HG03520 (cell line): ENCODE measurements at regions not wholly inside any gene's neighbourhood (a gene's known extent, or its start where the extent isn't known, plus 50 kb on each side); places are given as distances from the start of the nearest gene placed in this dataset.

Source experiments
- ATAC-seq: cut with Tn5 transposase; IDR thresholded peaks from one replicate; pipeline ENCODE4 v1.9.1; 2021; ENCODE audit warnings: mild to moderate bottlenecking, moderate library complexity; ENCODE audit not compliant: unreplicated experiment

DNA sequence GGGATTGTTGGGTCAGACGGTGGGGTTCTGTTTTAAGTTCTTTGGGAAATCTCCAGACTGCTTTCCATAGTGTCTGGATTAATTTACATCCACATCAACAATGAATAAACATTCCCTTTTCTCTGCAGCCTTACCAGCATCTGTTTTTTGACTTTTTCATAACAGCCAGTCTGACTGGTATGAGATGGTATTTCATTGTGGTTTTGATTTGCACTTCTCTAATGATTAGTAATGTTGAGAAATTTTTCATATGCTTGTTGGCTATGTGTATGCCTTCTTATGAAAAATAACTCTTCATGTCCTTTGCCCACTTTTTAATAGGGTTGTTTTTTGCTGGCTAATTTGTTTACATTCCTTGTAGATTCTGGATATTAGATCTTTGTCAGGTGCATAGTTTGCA, 140.8 kb upstream of the CNTN1 start:
- no peak for ATAC-seq

DNA sequence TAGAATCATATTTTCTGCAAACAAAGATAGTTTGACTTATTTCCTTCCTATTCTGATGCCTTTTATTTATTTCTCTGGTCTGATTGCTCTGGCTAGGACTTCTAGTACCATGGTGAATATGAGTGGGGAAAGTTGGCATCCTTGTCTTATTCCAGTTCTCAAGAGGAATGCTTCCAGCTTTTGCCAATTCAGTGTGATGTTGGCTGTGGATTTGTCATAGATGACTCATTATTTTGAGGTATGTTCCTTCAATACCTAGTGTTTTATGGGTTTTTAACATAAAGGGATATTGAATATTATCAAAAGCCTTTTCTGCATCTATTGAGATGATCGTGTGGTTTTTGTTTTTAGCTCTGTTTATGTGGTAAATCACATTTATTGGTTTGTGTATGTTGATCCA, 139.4 kb upstream of the CNTN1 start:
- ATAC-seq: no peak

DNA sequence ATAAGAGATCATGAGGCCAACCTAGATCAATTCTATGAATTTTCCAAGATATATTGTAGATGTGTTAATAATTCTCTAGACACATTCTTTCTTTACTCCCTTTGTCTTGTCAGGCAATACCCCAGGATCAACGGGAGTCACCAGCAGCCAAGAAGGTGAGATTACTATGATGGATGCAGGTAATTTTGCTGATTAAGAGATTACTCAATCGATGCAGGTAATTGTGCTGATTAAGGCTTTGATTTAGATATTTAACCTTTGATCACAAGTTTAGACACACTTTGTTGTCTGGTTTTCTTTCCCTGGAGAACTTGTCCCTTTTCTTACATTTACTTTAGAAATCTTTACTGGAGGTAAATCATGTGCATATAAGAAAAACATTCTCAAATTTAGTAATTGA, 134.3 kb upstream of the CNTN1 start:
- no peak for ATAC-seq

DNA sequence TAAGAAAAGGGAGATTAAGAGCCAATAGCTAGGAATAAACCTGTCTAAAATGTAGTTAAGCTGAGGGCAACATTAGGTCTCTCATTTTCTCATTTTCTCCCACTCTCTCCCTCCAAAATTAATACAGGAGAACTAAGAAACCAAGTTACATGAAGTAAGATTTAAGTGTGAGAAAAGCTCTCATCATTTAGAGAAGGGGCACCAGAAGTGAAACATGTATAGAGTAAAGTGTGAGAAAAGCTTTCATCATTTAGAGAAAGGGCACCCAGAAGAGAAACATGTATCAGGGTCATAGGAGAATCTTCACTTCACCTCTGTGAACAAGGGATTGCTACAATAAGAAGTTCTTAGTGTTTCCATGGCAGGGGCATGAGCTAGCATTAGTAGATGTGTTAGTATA, 132.4 kb upstream of the CNTN1 start:
- peak; percentile 39 for ATAC-seq

DNA sequence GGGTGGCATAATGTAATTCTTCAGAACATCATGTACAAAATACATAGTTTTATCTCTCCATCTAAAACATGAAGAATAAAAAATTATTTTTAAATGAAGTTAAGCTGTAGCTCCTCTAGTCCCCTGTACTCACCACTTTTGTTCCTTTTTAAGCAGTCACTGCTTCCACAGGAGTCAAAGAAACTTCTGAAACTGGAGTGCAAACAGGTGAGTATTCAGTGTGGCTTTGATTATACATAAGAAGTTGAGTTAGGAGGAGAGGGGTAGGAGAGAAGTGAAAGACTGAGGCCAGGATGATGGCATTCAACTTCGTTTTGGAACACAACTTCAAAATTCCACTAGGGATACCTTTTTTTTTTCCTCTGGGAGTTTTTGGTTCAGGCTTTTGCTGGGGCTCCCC, 131.4 kb upstream of the CNTN1 start:
- no peak for ATAC-seq

DNA sequence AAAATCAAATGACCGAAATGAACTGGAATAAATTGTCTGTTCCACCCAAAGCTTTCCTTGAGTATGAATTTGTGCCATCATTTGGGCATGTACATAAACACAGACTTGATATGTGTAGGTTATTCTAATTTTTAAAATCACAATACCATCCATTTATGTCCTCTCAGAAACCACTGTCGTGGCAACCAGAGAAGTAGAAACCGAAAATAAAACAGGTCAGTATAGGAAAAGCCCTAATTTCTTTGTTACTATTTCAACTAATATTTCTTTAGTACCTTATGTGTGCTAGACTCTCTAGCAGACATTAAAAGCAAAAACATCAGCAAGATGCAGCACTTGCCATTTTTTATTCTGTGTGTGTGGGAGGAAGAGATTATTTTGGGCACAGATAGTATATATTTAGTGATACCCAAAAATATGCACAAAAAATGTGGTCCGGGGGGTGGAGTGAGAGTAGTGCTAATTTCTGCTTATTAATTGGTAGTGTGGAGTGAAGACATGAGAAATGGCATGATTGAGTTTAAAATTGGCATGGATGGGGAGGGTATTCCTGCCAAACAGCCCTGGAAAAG, 130.8 kb upstream of the CNTN1 start:
- ATAC-seq: peak; percentile 81

DNA sequence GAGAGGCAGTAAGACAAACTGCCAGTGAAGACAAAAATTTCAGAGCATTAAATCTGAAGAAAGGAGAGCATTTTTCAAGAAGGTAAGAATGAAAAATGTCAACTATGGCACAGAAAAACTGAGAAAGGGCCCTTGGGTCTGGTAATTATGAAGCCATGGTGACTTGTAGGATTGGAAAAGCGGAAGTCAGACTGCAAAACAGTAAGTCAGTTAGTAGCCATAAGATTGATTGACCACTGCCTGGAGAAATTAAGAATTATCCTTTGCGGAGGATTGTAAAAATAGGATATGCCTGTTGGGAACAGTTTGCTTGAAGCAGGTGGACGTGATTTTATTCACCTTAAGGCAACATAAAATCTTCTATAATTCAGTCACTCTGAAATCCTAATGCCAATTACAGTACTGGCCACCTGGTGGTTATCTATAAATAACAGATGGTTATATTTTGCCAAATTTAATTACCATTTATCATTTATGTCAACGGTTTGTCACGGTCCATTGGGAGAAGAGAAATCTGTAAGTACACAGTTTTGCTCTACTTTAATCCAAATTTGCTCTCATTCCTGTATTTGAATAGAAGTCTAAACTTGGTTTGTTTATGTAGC, 127.1 kb upstream of the CNTN1 start:
- no peak for ATAC-seq

DNA sequence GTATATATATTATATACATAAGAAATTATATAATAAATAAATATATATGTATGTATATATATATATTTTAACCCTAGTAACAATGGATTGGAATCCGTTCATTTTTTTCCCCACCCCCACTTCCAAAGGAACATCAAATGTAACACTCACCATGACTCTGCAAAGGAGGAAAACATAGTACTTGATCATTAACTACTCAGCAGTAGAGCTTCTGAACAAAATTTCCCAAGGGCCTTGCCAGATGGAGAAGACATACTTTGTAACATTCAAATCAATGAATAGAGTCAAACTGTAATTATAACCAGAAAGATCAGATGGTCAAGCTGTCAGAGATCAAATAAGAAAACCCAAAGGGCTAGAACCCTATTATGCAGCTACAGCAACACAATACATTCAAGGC, 126.0 kb upstream of the CNTN1 start:
- no peak for ATAC-seq

DNA sequence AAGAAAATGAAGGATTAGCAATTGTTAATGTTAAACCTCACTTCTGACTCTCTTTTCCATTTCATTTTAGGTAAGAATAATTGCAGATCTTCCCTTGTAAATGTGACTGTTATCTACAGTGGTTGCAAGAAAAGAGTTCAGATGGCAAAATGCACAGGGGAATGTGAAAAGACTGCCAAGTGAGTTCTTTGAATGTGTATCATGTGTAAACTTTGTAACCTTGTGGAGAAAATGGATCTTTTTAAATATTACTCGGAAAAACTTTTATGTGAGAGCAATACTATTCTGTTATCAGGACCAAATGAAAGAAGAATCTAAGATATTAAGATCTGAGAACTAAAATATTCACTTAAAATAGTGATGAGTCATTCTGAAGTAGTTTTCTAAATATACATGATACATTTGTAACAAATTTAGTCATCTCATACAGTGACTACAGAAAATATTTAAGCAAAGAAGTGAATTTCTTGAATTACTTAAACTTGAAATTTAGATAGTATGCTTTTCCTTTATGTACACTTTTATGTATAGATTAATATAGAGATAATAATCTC, 122.5 kb upstream of the CNTN1 start:
- no peak for ATAC-seq

DNA sequence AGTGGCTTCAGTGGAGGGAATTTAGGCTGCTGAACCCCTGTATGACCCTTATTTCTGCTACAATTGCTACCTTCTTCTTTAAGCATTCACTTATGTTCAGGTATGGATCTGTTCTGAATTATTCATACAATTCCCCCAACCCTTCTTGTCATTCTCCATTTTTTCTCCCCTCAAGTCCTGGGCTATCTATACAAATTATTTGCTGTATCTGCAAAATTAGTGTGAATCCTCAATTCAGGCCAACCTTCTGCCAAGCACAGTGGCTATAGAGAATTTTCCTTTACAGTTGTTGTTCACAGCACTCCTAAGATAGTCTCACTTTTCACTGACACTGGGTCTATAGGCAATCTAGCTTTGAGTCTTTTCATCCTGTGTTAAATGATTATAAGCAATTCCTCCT, 119.2 kb upstream of the CNTN1 start:
- no peak for ATAC-seq

DNA sequence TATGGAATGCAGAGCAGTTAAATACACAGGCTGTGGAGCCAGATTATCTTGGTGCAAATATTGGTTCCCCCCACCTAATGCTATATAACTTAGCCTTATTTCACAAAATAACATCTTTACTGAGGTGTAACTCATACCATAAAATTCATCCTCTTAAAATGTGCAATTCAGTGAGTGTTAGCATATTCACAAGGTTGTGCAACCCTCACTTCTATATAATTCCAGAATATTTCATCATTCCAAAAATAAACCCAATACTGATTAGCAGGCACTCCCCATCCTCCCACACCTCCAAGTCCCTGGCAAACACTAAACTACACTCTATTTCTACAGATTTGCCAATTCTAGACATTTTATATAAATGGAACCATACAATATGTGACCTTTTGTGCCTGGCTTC, 116.3 kb upstream of the CNTN1 start:
- ATAC-seq: no peak

DNA sequence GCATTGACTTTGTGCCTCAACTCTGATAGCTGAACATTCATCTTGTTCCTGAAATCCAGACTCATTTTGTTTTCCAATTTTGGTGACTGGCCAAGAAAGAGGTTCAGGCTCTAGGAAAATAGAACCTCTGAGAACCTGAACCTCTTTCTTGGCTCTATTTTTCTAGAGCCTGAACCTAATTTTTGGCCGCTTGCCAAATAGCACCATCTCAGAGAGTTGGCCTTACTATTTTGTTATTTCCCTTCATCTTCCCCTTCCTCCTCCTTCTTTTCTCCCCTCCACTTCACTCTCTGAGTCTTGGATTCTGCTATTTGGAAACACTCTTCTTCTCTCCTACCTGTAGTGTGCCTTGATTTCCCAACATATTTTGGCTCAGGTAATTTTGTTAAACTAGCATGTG, 114.4 kb upstream of the CNTN1 start:
- ATAC-seq: no peak

DNA sequence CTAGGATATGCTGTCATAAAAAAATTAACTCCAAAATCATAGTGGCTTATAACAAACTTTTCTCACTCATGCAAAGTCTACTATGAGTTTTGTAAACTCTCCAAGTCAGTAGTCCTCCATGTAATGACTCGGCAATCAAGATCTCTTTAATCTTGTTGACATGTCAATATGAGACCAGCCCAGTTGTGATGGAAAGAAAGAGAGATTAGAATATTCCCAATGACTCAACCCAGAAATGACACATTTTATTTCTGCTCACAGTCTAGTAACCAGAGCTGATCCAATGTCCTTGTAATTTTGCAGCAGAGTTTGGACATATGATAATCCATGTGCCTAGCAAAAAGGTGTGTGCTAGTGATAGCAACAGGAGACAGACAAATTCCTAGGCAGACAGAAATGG, 112.6 kb upstream of the CNTN1 start:
- no peak for ATAC-seq

DNA sequence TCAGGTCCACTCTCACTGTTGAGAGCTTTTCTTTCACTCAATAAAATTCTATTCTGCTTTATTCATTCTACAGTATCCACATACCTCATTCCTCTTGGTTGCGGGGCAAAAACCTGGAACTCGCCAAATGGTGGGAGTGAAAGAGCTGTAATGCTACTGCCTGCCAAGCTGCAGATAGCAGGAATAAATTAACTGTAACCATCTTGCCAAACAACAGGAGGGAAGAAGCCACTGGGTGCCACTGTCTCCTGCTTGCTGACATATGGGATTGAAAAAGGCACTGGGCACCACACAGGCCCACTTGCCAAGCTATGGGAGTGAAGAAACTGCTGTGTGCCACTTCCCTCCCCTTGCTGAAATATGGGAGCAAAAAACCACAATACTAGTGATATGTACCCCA, 111.9 kb upstream of the CNTN1 start:
- no peak for ATAC-seq

DNA sequence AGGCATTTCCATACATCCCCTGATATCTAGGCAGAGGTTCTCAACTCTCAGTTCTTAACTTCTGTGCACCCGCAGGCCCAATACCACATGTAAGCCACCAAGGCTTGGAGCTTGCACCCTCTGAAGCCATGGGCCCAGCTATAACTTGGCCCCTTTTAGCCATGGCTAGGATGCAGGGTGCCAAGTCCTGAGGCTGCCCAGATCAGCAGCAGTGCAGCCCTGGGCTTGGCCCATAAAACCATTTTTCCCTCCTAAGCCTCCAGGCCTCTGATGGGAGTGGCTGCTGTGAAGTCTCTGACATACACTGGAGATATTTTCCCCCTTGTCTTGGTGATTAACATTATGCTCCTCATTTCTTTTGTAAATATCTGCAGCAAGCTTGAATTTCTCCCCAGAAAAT, 110.3 kb upstream of the CNTN1 start:
- ATAC-seq: no peak

DNA sequence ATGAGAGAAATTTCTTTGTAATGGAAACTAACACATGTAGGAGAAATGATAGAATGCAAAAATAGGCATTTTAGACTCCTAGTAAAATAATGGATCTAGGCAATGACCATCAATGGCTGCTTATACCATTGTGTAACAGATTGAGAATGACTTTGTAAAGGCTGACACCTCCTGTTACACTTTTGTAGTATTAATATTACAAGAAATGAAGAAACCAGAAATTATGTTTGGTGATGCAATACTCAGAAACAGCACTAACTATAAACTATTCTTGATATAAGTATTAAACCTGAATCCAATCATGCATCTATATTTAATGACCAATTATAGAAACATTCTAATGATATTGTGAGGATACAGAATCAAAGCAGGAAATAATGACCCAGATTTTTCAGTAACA, 108.5 kb upstream of the CNTN1 start:
- ATAC-seq: no peak

DNA sequence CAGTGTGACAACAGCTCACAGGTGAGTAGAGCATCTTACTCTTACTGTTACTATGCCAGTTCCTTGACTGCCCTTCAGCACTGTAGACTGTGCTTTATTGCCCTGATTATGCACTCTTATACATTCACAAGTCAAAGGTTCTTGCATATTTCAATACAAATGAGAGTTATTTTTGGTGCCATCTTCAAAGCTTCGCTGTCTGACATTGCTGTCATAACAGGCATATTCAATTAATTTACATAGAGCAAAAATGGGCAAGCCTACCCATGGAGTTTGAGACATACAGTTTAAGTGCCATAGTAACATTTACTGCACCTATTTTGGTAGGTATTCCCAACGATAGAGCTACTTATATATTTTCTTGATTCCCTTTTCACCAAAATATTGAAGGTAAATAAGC, 107.5 kb upstream of the CNTN1 start:
- ATAC-seq: no peak

DNA sequence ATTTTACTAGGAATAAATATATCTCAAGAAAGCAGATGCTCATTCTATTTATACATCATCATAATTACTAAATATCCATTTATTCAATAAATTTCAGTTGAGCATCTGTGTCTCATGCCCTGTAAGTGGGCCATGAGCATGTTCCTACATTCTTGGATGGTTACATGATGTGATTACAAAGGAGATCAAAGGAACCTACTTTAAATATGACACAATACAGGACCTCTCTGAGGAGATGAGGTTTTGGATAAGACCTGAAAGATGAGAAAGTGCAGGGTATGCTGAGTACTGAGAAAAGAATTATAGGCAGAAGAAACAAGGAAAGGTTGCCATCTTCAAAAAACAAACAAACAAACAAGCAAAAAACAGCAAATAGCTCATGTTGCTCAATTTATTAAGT, 105.4 kb upstream of the CNTN1 start:
- ATAC-seq: no peak

DNA sequence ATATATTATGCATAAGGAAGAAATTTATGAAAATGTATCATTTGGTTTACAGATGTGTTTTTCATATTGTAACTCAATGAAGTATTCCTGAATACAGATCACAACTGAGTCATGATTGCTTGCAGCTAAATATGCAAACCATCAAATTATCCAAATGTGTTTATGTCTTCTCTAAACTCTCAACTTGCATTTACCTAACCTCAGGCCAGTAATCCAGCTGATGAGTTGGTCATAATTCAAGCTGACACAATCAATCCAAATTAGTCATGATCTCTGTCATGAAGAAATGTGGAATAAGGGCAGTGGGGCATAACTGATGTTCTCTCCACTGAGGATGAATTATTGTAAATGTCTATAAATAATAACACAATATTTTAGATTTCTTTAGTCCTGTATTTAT, 104.8 kb upstream of the CNTN1 start:
- ATAC-seq: no peak

DNA sequence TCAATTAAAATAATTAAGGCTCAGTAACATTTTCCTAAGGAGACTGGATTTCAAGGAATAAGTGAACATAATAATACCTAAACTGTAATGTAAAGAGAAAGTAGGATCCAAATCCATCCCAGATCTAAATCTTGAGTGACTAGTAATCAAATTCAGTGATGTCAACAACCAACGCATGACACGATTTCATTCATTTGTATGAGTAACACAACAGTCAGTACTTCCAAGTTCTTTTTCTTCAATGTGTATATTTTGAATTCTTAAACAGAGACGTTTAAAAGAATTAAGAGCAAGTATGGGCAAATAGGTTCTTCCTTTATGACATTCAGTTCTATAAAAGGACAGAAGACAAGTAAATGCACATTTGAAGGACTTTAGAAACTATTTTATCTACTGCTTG, 104.3 kb upstream of the CNTN1 start:
- no peak for ATAC-seq

DNA sequence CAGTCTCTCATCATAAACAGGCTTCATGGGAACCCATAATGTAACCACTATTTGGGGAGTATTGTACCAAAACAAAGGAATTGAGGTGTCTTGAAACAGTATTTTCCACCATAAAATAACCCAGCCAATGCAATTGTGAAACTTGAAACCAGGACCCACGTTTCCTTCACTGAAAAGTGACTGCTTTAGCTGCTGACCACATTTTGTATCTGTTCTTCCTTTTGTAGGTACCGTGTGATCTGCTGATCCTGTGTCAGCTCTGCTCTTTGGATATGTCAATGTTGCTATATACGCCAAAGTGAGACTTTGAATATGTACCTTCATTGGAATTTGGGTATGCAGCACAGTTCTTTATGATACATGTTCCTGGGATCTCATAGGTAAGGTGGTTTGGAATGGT, 95.1 kb upstream of the CNTN1 start:
- no peak for ATAC-seq

DNA sequence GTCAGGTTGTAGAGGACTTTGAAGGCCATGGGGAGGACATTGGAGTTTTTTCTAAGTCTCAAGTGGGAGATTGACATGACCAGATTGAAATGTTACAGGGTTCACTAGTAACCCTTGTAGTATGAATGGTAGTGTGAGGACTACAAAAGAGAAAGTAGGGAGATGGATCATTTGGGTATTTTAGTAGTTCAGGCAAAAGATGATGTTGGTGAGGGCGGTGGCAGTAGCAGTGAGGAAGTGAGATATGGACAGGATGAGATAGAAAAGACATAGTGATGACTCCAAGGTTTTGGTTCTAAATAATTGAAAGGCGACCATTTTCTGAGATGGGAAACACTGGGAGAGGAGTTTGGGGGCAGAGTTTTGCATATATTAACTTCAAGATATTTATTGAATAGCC, 94.2 kb upstream of the CNTN1 start:
- ATAC-seq: no peak

DNA sequence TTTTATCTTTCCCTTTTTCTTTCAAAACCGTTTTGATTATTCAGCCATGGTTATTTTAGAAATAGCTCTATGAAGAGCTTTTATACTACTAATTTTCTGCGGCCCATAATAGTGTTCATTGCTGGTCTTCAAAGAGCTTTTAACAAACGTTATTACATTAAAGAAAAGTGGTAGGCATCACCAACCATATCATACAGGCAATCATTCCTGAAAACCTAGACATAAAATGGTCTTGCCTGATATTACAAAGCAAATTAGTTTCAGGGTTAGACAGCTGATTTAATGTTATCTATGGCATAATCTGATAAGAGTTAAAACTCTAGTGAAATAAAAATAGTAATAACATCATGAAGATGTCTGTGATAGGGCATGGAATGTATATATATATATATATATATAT, 89.7 kb upstream of the CNTN1 start:
- ATAC-seq: no peak
